ENCODE measurements at regions not wholly inside any gene's neighbourhood (a gene's known extent, or its start where the extent isn't known, plus 50 kb on each side); places are given as distances from the start of the nearest gene placed in this dataset.

DNA sequence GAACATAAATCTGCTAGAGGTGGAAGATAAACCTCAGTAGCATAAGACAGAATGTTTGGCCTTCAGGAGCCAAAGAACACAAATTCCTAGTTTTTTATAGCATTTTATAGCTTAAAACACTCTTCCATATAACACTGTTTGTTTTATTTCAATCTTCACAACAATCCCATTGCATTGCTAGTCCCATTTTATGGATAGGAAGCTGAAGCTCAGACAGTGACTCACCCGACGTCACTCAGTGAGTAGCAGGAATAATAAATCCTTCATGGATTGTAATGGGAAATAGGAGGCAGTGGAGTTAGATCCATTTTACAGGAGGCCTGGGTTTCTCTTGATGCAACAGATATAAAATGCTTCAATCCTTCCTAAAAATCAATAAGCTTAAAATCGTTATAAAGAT, 217.5 kb downstream of the RAB28 start:
- CTCF ChIA-PET: no interaction called here
- POLR2A ChIA-PET (ENCODE audit: unreplicated experiment): no interaction called here
- intact Hi-C loops (cut with micrococcal nuclease): no loop called here

DNA sequence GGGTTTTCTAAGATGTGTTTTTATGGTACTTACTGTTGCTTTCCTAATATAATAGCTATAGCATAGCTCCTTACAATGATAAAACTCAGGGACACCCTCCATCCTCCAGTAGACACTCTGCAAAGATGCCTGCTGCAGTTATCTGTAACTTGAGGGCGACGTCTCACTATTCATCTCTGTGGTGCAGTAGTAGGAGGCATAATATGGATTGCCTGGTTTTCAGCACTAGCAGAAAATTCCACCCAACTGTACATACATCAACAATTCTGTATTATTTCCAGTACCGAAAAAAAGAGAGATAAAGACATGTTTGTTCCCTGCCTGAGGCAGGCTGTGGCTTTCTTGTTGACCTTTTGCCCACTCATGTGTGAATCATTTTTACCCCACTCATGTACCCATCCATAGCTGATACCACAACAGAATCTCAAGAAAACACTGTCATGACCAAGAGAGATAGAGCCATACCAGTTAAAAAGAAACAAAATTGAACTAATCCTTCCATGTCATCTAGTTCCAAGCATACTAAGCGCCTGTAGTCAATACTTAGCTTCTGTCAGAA, 220.1 kb downstream of the RAB28 start:
- H3K9me2 ChIP-seq (replicated peaks; ENCODE audit: low read length): no peaks in the 10 kb centered on the region
- no peaks in the 10 kb centered on the region for H3K9me3 ChIP-seq (ENCODE audit: low read length)
- H3K4me3 ChIP-seq (ENCODE audit: low read length): no peak overlapping the region
- intact Hi-C loops (cut with micrococcal nuclease): no loop called here
- no peaks in the 10 kb centered on the region for H3K4me1 ChIP-seq (ENCODE audit: insufficient read depth, low read length)
- ATAC-seq: no peak
- TF ChIP-seq EZH2phosphoT487 (IDR thresholded peaks at IDR 0.05; ENCODE audit: borderline replicate concordance, low read length): no peak
- no peak for TF ChIP-seq EZH2 (IDR thresholded peaks at IDR 0.05; ENCODE audit: low read length, unreplicated experiment)
- TF ChIP-seq, protein P1, sequence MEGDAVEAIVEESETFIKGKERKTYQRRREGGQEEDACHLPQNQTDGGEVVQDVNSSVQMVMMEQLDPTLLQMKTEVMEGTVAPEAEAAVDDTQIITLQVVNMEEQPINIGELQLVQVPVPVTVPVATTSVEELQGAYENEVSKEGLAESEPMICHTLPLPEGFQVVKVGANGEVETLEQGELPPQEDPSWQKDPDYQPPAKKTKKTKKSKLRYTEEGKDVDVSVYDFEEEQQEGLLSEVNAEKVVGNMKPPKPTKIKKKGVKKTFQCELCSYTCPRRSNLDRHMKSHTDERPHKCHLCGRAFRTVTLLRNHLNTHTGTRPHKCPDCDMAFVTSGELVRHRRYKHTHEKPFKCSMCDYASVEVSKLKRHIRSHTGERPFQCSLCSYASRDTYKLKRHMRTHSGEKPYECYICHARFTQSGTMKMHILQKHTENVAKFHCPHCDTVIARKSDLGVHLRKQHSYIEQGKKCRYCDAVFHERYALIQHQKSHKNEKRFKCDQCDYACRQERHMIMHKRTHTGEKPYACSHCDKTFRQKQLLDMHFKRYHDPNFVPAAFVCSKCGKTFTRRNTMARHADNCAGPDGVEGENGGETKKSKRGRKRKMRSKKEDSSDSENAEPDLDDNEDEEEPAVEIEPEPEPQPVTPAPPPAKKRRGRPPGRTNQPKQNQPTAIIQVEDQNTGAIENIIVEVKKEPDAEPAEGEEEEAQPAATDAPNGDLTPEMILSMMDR (conservative IDR thresholded peaks at IDR 0.05; ENCODE audit: low read depth, low read length): no peak
- no peaks in the 10 kb centered on the region for H4K20me1 ChIP-seq (ENCODE audit: low read length)
- no peak overlapping the region for H3K27ac ChIP-seq (ENCODE audit: low read length)
- no peak overlapping the region for H3K4me2 ChIP-seq (ENCODE audit: low read length)
- H2AFZ ChIP-seq (ENCODE audit: low read length): no peak overlapping the region
- no peaks in the 10 kb centered on the region for H3K27me3 ChIP-seq (ENCODE audit: low read length)
- peak; percentile 7 for DNase-seq
- no peaks in the 10 kb centered on the region for H3K36me3 ChIP-seq (ENCODE audit: low read depth, low read length)
- no peak overlapping the region for H3K9ac ChIP-seq (ENCODE audit: low read length)
- CTCF ChIA-PET: no interaction called here
- POLR2A ChIA-PET (ENCODE audit: unreplicated experiment): no interaction called here
- H3F3A ChIP-seq (ENCODE audit: low read length, unreplicated experiment): no peaks in the 10 kb centered on the region
- BruUV-seq (replicated peaks): no TSS peak
- no peaks in the 10 kb centered on the region for H3K79me2 ChIP-seq (ENCODE audit: low read length)

More for the DNA sequence above, 217.5 kb downstream of the RAB28 start:
- BruUV-seq (replicated peaks): no TSS peak
- no peaks in the 10 kb centered on the region for H3K9me3 ChIP-seq (ENCODE audit: low read length)
- H3K9me2 ChIP-seq (replicated peaks; ENCODE audit: low read length): no peaks in the 10 kb centered on the region
- H3K9ac ChIP-seq (ENCODE audit: low read length): no peak overlapping the region
- H3K79me2 ChIP-seq (ENCODE audit: low read length): no peaks in the 10 kb centered on the region
- H3K4me1 ChIP-seq (ENCODE audit: insufficient read depth, low read length): no peaks in the 10 kb centered on the region
- H3K4me2 ChIP-seq (ENCODE audit: low read length): no peak overlapping the region
- H4K20me1 ChIP-seq (ENCODE audit: low read length): no peaks in the 10 kb centered on the region
- DNase-seq (no peak), ATAC-seq (no peak)
- H3K4me3 ChIP-seq (ENCODE audit: low read length): no peak overlapping the region
- no peak overlapping the region for H2AFZ ChIP-seq (ENCODE audit: low read length)
- TF ChIP-seq, protein P1 (conservative IDR thresholded peaks at IDR 0.05; ENCODE audit: low read depth, low read length): no peak
- TF ChIP-seq EZH2phosphoT487 (IDR thresholded peaks at IDR 0.05; ENCODE audit: borderline replicate concordance, low read length): no peak
- no peak for TF ChIP-seq EZH2 (IDR thresholded peaks at IDR 0.05; ENCODE audit: low read length, unreplicated experiment)
- no peaks in the 10 kb centered on the region for H3F3A ChIP-seq (ENCODE audit: low read length, unreplicated experiment)
- no peaks in the 10 kb centered on the region for H3K27me3 ChIP-seq (ENCODE audit: low read length)
- no peak overlapping the region for H3K27ac ChIP-seq (ENCODE audit: low read length)
- H3K36me3 ChIP-seq (ENCODE audit: low read depth, low read length): no peaks in the 10 kb centered on the region

DNA sequence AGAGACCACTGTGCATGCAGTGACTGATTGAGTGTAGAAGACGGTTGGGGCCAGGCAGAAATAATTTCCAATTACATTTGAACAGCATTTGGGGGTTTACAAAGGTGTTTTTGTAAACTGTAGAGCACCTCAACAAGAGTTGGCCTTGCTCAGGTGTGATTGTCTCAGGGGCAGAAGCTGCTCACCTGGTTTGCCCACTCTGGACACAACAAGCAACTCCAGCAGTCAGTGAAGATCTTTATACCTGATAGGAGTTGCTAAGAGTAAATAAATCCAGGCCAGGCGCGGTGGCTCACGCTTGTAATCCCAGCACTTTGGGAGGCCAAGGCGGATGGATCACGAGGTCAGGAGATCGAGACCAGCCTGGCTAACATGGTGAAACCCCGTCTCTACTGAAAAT, 221.3 kb downstream of the RAB28 start:
- H3K9ac ChIP-seq (ENCODE audit: low read length): no peak overlapping the region
- no TSS peak for BruUV-seq (replicated peaks)
- intact Hi-C loops (cut with micrococcal nuclease): no loop called here
- no peaks in the 10 kb centered on the region for H3K4me1 ChIP-seq (ENCODE audit: insufficient read depth, low read length)
- CTCF ChIA-PET: no interaction called here
- no peaks in the 10 kb centered on the region for H3K36me3 ChIP-seq (ENCODE audit: low read depth, low read length)
- H2AFZ ChIP-seq (ENCODE audit: low read length): no peak overlapping the region
- POLR2A ChIA-PET (ENCODE audit: unreplicated experiment): no interaction called here
- no peaks in the 10 kb centered on the region for H3K79me2 ChIP-seq (ENCODE audit: low read length)
- no peaks in the 10 kb centered on the region for H3K27me3 ChIP-seq (ENCODE audit: low read length)
- ATAC-seq (no peak), DNase-seq (peak; percentile 22)
- no peak overlapping the region for H3K4me2 ChIP-seq (ENCODE audit: low read length)
- no peaks in the 10 kb centered on the region for H3K9me2 ChIP-seq (replicated peaks; ENCODE audit: low read length)
- TF ChIP-seq, protein P1 (conservative IDR thresholded peaks at IDR 0.05; ENCODE audit: low read depth, low read length): no peak
- TF ChIP-seq EZH2 (IDR thresholded peaks at IDR 0.05; ENCODE audit: low read length, unreplicated experiment) (no peak), EZH2phosphoT487 (IDR thresholded peaks at IDR 0.05; ENCODE audit: borderline replicate concordance, low read length) (no peak)
- H3K9me3 ChIP-seq (ENCODE audit: low read length): no peaks in the 10 kb centered on the region
- no peaks in the 10 kb centered on the region for H3F3A ChIP-seq (ENCODE audit: low read length, unreplicated experiment)
- H3K27ac ChIP-seq (ENCODE audit: low read length): no peak overlapping the region
- H3K4me3 ChIP-seq (ENCODE audit: low read length): no peak overlapping the region
- H4K20me1 ChIP-seq (ENCODE audit: low read length): no peaks in the 10 kb centered on the region

All from PC-3 (cell line).